Mucosa of descending colon (tissue), 3 donors: ENCODE measurements at regions not wholly inside any gene's neighbourhood (a gene's known extent, or its start where the extent isn't known, plus 50 kb on each side); places are given as distances from the start of the nearest gene placed in this dataset.

Experiments used
- ATAC-seq: fragments of 200-7000 bp; cut with Tn5 transposase; one replicate; pipeline ENCODE4 v1.9.1; 2020; ENCODE audit warnings: mild to moderate bottlenecking, moderate library complexity
- DNase-seq, 3 donors: peaks; one replicate each; pipeline ENCODE4 v3.0.0-alpha.2; 2020
- H3K36me3 ChIP-seq: fragments of 200-600 bp; one replicate; pipeline ENCODE4 v1.8.0; 2021; ENCODE audit warnings: low read depth, mild to moderate bottlenecking
- H3K4me1 ChIP-seq: fragments of 200-600 bp; one replicate; pipeline ENCODE4 v1.8.0; 2021; ENCODE audit warnings: low read depth, mild to moderate bottlenecking
- H3K4me3 ChIP-seq: fragments of 200-600 bp; one replicate; pipeline ENCODE4 v1.8.0; 2021; ENCODE audit warnings: mild to moderate bottlenecking
- H3K9me3 ChIP-seq: fragments of 200-600 bp; one replicate; pipeline ENCODE4 v1.8.0; 2021; ENCODE audit warnings: mild to moderate bottlenecking
- intact Hi-C, 2 donors: fragments of 100-400 bp; cut with DNase I in 1 of 2; cut with micrococcal nuclease in 1 of 2; formaldehyde crosslinking; loops; one replicate each; pipeline versions ENCODE4 v1.11.0 to v1.11.1; 2022; cut with DNase I, micrococcal nuclease
- TF ChIP-seq, protein P1 (sequence below): fragments of 200-600 bp; IDR thresholded peaks from one replicate; pipeline ENCODE4 v1.8.0; 2022; ENCODE audit warnings: antibody characterized with exemption, mild to moderate bottlenecking
- donor health status: DM: no; HTN: no; CAD: no; lungs with moderate emphysema.
- donor health status: DM: no; HTN: no; CAD: no.
- donor health status: DM: no; HTN: yes; CAD: no.

DNA sequence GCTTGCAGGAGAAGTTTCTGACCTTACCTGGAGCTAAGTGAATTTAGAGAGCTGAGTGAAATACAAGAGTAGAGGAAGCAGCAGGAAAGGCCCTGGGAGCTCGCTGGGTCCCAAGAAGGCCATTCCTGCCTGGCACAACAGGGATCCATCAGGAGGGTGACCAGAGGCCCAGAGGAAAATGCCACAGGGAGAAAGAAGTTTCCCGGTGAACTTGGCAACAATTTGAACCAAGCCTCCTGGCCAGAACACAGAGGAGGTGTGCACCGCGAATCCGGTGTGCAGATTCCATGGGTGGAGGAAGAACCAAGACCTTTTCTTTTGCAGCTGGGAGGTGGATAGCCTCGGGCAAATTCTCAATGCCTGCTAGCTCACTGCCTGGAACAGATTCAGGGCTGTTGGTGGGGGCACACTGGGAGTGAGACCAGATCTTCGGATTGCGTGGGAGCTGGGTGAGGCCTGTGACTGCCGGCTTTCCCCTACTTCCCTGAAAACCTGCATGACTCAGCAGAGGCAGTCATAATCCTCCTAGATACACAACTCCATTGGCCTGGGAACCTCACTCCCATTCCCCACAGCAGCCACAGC lies 1850.9 kb upstream of the NUDT12 start:
- Histone ChIP-seq H3K36me3 (no peaks in the 10 kb centered on the region), H3K4me1 (no peaks in the 10 kb centered on the region), H3K9me3 (peaks cover 2% of the 10 kb centered on the region), H3K4me3 (no peak overlapping the region)
- DNase-seq (no peak), ATAC-seq (no peak)
- TF ChIP-seq, protein P1, sequence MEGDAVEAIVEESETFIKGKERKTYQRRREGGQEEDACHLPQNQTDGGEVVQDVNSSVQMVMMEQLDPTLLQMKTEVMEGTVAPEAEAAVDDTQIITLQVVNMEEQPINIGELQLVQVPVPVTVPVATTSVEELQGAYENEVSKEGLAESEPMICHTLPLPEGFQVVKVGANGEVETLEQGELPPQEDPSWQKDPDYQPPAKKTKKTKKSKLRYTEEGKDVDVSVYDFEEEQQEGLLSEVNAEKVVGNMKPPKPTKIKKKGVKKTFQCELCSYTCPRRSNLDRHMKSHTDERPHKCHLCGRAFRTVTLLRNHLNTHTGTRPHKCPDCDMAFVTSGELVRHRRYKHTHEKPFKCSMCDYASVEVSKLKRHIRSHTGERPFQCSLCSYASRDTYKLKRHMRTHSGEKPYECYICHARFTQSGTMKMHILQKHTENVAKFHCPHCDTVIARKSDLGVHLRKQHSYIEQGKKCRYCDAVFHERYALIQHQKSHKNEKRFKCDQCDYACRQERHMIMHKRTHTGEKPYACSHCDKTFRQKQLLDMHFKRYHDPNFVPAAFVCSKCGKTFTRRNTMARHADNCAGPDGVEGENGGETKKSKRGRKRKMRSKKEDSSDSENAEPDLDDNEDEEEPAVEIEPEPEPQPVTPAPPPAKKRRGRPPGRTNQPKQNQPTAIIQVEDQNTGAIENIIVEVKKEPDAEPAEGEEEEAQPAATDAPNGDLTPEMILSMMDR, result no peak
- intact Hi-C loops, result no loop called here

DNA sequence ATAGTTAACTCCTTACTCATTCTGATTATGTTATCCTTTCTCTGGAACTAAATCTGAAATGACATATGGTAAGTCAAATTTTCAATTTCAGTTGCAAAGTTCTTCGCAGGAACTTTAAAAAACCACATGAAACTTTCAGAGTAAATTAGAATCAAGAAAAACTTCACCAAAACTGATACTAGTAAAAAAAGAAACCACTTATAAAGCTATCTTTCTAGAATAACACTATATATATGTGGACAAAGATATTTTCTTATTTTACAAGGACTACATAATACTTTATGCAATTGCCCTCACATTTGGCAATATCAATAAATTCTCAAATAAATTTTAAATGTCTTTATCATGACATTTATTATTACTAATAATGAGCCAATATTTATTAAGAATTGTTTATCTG lies 1847.1 kb upstream of the NUDT12 start:
- TF ChIP-seq, protein P1, result no peak
- intact Hi-C loops, result no loop called here
- no peak for ATAC-seq

DNA sequence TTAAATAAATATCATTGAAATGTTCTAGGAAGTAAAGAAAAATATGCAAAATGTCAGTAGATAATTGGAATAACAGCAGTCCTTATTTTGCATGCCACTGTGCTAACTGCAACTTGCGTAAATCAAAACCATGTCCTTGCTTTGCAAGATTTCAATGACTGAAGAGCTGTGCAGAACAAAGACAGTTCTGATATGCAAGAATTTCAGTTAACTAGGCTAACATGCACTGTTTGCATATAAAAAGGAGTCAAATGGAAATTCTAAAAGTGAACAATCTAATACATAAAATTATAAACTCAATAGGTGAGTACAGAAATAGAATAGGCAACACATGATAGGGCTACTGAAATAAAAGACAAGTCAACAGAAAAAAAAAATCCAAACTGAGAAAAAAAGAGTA lies 1844.6 kb upstream of the NUDT12 start:
- DNase-seq (no peak), ATAC-seq (no peak)
- intact Hi-C loops, result no loop called here
- Histone ChIP-seq H3K36me3 (no peaks in the 10 kb centered on the region), H3K9me3 (no peaks in the 10 kb centered on the region), H3K4me3 (no peak overlapping the region), H3K4me1 (no peaks in the 10 kb centered on the region)
- TF ChIP-seq, protein P1, result no peak

More for the DNA sequence above, 1847.1 kb upstream of the NUDT12 start:
- H3K4me3 ChIP-seq, result no peak overlapping the region
- H3K9me3 ChIP-seq, result no peaks in the 10 kb centered on the region
- DNase-seq, result no peak
- no peaks in the 10 kb centered on the region for H3K36me3 ChIP-seq
- no peaks in the 10 kb centered on the region for H3K4me1 ChIP-seq

DNA sequence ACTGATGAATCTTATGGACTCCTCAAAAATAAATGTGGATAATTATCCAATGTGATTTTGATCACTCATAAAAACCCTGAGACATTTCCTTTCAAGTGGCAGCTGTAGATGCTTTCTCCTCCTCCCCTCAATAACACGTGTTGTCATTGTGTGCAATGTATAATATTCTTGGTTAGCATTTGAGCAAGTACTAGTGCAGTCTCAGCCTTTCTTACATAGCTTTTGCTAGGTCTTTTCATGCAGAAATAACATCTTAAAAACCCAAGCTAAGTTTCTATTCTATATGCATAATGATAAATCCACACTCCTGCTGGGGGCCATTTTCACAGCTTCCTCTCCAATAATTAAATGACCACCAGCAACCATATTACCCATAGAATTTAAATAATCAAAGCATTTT lies 1835.2 kb upstream of the NUDT12 start:
- ATAC-seq (no peak), DNase-seq (no peak)
- Histone ChIP-seq H3K4me3 (no peak overlapping the region), H3K4me1 (no peaks in the 10 kb centered on the region), H3K36me3 (no peaks in the 10 kb centered on the region), H3K9me3 (no peaks in the 10 kb centered on the region)
- TF ChIP-seq, protein P1, result no peak
- intact Hi-C loops, result no loop called here

DNA sequence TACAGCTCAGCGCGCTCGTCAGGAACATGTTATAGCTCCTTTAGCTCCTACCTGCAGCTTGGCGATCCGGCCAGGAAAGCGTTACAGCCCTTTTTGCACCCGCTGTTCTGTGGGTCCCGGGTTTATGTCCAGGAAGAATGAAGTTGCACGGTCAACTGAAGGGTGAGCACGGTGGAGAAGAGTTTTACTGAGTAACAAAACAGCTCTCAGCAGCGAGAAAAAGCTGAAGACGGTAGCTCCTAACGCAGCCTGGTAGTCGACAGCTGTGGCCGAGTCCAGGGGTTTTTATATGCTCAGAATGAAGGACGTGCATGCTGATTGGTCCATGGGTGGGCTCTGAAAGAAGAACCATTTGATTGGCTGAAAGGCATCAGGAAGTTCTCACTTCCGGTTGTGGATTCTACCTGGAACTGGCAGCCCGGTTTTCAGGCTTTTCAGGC lies 1830.1 kb upstream of the NUDT12 start:
- TF ChIP-seq, protein P1, result no peak
- Histone ChIP-seq H3K9me3 (no peaks in the 10 kb centered on the region), H3K4me3 (no peak overlapping the region), H3K4me1 (no peaks in the 10 kb centered on the region), H3K36me3 (no peaks in the 10 kb centered on the region)
- ATAC-seq (no peak), DNase-seq (no peak)
- intact Hi-C loops, result no loop called here
